Cardiac septum (tissue), 1 donor: ENCODE measurements at regions not wholly inside any gene's neighbourhood (a gene's known extent, or its start where the extent isn't known, plus 50 kb on each side); places are given as distances from the start of the nearest gene placed in this dataset.

Experiments used
- DNase-seq: peaks from one replicate; pipeline ENCODE4 v3.0.0-alpha.2; 2020; ENCODE audit warnings: low spot score
- intact Hi-C: fragments of 100-400 bp; cut with DNase I; formaldehyde crosslinking; loops from one replicate; pipeline ENCODE4 v1.14.0; 2022
- donor health status: DM: no; HTN: no; CAD: no.

GRCh38 chr15:94600505-94600904 is 369.1 kb downstream of the MCTP2 start:
- DNase-seq: no peak
- intact Hi-C loops: no loop called here

DNA sequence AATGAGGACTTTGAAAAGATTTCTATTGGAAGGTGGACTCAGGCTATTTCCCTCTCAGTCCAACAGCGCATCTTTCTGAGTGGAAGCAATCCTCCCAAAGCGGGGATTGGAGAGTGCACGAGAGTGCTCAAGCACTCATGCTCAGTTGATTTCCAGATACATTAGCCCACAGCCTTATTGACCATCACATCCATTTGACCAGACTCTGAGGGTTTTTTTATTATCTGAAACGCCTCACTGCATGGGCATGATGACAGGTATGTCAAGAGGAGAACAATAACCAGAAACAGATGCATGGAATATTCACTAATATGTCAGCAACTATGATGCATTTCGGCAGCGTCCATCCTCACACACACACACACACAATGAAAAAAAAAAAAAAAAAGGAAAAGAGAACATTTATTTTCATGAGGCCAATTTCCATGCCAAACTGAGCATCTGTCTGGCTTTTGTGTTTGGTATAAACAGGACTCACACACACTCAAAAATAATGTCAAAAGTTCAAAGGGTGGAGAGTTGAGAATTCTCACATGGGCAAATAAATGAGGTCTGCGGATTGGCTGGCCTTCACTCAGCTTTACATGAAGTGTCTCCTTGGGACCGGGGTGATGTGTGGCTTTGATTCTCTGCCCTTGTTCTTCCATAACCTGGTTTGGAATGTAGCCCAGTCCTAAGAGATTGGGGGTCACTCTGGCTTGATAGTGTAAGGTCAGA is 371.6 kb downstream of the MCTP2 start:
- no peak for DNase-seq
- intact Hi-C loops: no loop called here

GRCh38 chr15:94606286-94606685 is 374.9 kb downstream of the MCTP2 start:
- intact Hi-C loops: no loop called here
- no peak for DNase-seq

GRCh38 chr15:94607176-94607654 is 375.9 kb downstream of the MCTP2 start:
- intact Hi-C loops: no loop called here

GRCh38 chr15:94610069-94610468 is 378.7 kb downstream of the MCTP2 start:
- intact Hi-C loops: no loop called here
- DNase-seq: no peak

More at GRCh38 chr15:94607176-94607654, 375.9 kb downstream of the MCTP2 start:
- no peak for DNase-seq

GRCh38 chr15:94610485-94610884 is 379.1 kb downstream of the MCTP2 start:
- intact Hi-C loops: no loop called here
- DNase-seq: no peak

DNA sequence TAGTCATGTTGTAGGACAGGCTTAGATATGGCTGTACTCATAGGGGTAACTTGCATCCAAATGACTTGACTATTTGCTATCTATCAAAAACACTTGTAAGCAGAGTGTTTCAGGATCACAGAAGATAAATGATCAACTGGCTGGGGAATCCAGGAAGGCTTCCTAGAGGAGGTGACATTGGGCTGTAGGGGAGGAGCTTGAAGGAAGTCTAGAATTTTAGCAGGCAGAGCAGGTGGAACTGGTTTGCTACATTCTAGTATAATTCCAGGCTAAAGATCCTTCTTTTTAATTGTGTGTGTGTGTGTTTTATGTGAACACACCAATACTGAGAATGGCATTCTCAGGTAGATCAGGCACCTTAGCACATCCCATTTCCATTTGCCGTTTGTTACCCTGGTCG is 380.3 kb downstream of the MCTP2 start:
- intact Hi-C loops: no loop called here
- no peak for DNase-seq

- no peak for DNase-seq
- intact Hi-C loops: no loop called here
These were observed 384.3 kb downstream of the MCTP2 start for GRCh38 chr15:94615688-94616087.

- intact Hi-C loops: no loop called here
- no peak for DNase-seq
These were observed 389.3 kb downstream of the MCTP2 start for GRCh38 chr15:94620632-94621031.

DNA sequence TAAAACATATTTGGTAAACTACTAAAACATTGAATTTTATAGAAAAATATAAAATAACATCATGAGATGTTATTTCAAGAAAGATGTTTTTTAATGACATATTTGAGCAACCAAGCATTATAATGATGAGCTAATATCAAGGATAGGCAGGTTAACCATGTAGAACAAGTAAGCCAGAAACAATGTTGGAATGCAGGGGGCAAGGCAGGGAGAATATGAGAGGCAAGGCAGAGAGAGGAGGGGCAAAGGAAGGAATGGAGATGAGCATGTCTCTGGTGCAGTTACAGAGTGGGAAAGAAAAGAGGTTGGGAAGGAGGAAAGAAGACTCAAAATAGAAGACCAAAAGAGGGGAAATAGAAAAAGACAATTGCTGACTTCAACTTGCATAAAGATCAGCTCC is 390.4 kb downstream of the MCTP2 start:
- no peak for DNase-seq
- intact Hi-C loops: no loop called here

- intact Hi-C loops: no loop called here
These were observed 395.6 kb downstream of the MCTP2 start for GRCh38 chr15:94626949-94627348.

GRCh38 chr15:94631608-94632007 is 400.2 kb downstream of the MCTP2 start:
- DNase-seq: no peak
- intact Hi-C loops: no loop called here

More at GRCh38 chr15:94626949-94627348, 395.6 kb downstream of the MCTP2 start:
- no peak for DNase-seq

GRCh38 chr15:94638183-94638582 is 406.8 kb downstream of the MCTP2 start:
- intact Hi-C loops: no loop called here
- DNase-seq: no peak

DNA sequence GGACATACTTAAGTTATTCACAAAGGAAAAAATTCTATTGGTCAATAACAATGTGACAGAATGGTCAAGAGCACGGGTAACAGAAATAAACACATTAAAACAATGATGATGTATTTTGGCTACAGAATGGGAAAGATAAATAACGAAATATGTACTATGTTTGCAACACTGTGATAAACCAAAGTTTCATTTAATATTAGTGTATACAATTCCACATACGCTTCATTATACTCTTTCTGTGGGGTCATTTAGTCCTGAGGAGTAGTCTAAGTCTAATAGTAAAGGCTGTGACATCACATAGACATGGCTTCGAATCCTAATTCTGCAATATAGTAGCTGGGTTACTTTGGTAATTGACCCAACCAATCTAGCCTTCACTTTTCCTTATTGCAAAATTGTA is 408.3 kb downstream of the MCTP2 start:
- intact Hi-C loops: no loop called here
- no peak for DNase-seq

- intact Hi-C loops: no loop called here
- no peak for DNase-seq
These were observed 413.1 kb downstream of the MCTP2 start for GRCh38 chr15:94644433-94644832.

GRCh38 chr15:94653071-94653470 is 421.7 kb downstream of the MCTP2 start:
- DNase-seq: no peak
- intact Hi-C loops: no loop called here

DNA sequence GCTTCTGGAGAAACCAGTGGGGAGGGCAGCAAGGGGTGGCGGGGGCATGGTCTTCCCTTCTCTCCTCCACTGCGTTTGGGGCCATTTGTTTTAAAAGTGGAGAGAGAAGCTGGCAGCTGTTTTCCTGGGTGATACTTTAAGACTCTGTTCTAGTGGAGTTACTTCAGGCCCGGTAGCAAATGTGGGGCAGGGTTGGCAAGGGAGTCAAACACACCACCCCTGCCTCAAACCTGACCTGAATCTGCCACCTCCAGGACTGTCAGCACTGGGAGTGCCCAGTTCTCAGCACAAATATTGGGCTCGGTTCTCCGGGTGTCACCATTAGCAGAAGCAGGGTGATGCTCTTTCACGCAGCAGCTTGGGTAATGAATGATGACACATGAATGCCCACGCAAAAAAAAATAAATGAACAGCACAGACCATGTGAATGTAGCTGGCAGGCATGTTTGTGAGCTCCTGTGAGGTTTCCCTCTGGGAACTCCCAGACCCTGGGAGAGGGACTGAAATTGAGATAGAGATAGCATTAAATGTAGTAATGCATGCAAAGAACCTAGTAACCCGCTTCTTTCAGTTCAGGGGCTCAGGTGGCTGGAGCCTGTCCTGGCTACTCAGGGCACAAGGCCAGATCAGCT is 424.0 kb downstream of the MCTP2 start:
- no peak for DNase-seq
- intact Hi-C loops: no loop called here

- intact Hi-C loops: no loop called here
- DNase-seq: no peak
These were observed 434.5 kb downstream of the MCTP2 start for GRCh38 chr15:94665676-94666441.

DNA sequence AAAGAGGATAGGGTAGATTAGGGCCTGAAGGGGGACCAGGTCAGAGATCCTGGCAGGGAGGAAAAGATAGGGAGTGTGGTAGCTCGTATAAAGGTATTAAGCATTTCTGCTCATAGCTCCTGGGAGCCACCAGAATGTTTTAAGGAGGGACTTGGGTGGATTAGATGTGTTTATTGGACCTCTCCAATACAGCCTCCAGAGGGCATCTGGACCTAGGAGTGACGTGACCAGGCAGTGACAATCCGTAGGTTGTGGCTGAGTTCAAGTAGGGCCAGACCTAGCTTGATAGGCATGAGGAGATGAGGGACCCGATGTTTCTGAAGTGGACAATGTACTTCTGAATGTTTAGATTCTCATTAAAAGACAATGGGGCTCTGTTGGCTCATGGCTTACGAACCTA is 435.2 kb downstream of the MCTP2 start:
- no peak for DNase-seq
- intact Hi-C loops: no loop called here

- DNase-seq: no peak
- intact Hi-C loops: no loop called here
These were observed 435.7 kb downstream of the MCTP2 start for GRCh38 chr15:94667109-94667508.
